GM23338 (cell line): ENCODE measurements at regions not wholly inside any gene's neighbourhood (a gene's known extent, or its start where the extent isn't known, plus 50 kb on each side); places are given as distances from the start of the nearest gene placed in this dataset.

Source experiments
- ATAC-seq: fragments of 200-7000 bp; cut with Tn5 transposase; 3 replicates; pipeline ENCODE4 v1.9.1; 2020
- DNase-seq: peaks from one replicate; pipeline ENCODE4 v3.0.0-alpha.2; 2015; ENCODE audit warnings: low spot score
- H2AFZ ChIP-seq: fragments of 200-600 bp; sonication (generic); 2 replicates; pipeline ENCODE4 v1.8.0; 2016; ENCODE audit warnings: antibody characterized with exemption, mild to moderate bottlenecking, moderate library complexity
- H3F3A ChIP-seq: fragments of 200-600 bp; sonication (generic); replicated peaks from 2 replicates; pipeline ENCODE4 v1.8.0; 2017; ENCODE audit warnings: antibody characterized with exemption, mixed run types, low read depth
- H3K27ac ChIP-seq: fragments of 200-600 bp; sonication (generic); 2 replicates; pipeline ENCODE4 v1.6.1; 2016; ENCODE audit warnings: low read depth
- H3K27me3 ChIP-seq: fragments of 200-600 bp; sonication (generic); 2 replicates; pipeline ENCODE4 v1.8.0; 2016; ENCODE audit warnings: mild to moderate bottlenecking, mixed run types, moderate library complexity; ENCODE audit not compliant: insufficient read depth
- H3K36me3 ChIP-seq: fragments of 200-600 bp; sonication (generic); 2 replicates; pipeline ENCODE4 v1.8.0; 2016; ENCODE audit warnings: mild to moderate bottlenecking; ENCODE audit not compliant: insufficient read depth
- H3K4me1 ChIP-seq: fragments of 200-600 bp; sonication (generic); 2 replicates; pipeline ENCODE4 v1.8.0; 2016; ENCODE audit warnings: mild to moderate bottlenecking, moderate library complexity; ENCODE audit not compliant: insufficient read depth
- H3K4me2 ChIP-seq: fragments of 200-600 bp; sonication (generic); 2 replicates; pipeline ENCODE4 v1.7.1; 2017; ENCODE audit warnings: mixed run types
- H3K4me3 ChIP-seq: fragments of 200-600 bp; sonication (generic); 2 replicates; pipeline ENCODE4 v1.6.1; 2016; ENCODE audit warnings: mixed run types
- H3K79me2 ChIP-seq: fragments of 200-600 bp; sonication (generic); replicated peaks from 2 replicates; pipeline ENCODE4 v1.8.0; 2017; ENCODE audit warnings: mild to moderate bottlenecking; ENCODE audit not compliant: insufficient read depth
- H3K9me2 ChIP-seq: fragments of 200-600 bp; sonication (generic); 2 replicates; pipeline ENCODE4 v1.8.0; 2017; ENCODE audit not compliant: insufficient read depth
- H4K20me1 ChIP-seq: fragments of 200-600 bp; sonication (generic); replicated peaks from 2 replicates; pipeline ENCODE4 v1.8.0; 2017; ENCODE audit warnings: mild to moderate bottlenecking; ENCODE audit not compliant: insufficient read depth
- H3K27ac Mint-ChIP-seq: 2 replicates; pipeline ENCODE4 v1.8.0; 2020; ENCODE audit warnings: inconsistent platforms, mild to moderate bottlenecking, moderate library complexity, mixed read lengths
- H3K27me3 Mint-ChIP-seq: 3 replicates; pipeline ENCODE4 v1.8.0; 2022; ENCODE audit warnings: low read depth, mild to moderate bottlenecking, moderate library complexity, mixed read lengths, inconsistent platforms; ENCODE audit not compliant: insufficient read depth, poor library complexity
- H3K36me3 Mint-ChIP-seq: 3 replicates; pipeline ENCODE4 v1.8.0; 2021; ENCODE audit warnings: low read depth, mild to moderate bottlenecking, inconsistent platforms, moderate library complexity, mixed read lengths
- H3K4me1 Mint-ChIP-seq: 3 replicates; pipeline ENCODE4 v1.8.0; 2020; ENCODE audit warnings: mild to moderate bottlenecking, inconsistent platforms, mixed read lengths
- H3K4me3 Mint-ChIP-seq: 3 replicates; pipeline ENCODE4 v1.8.0; 2021; ENCODE audit warnings: moderate library complexity, mild to moderate bottlenecking, inconsistent platforms, mixed read lengths
- H3K9me3 Mint-ChIP-seq: 3 replicates; pipeline ENCODE4 v1.8.0; 2020; ENCODE audit warnings: moderate library complexity, mild to moderate bottlenecking, inconsistent platforms, mixed read lengths
- CREB1 ChIP-seq: fragments of 250-450 bp; sonication (Bioruptor Pico); IDR thresholded peaks from 2 replicates; pipeline ENCODE4 v1.5.0; 2020; ENCODE audit warnings: low read depth, mild to moderate bottlenecking, moderate library complexity
- CTCF ChIP-seq, 2 experiments: fragments of 200-600 bp in 1 of 2; sonication (generic) in 1 of 2; conservative IDR thresholded peaks; 2 replicates each; pipeline versions ENCODE4 v1.5.1 to v1.6.1; 2016 to 2017; ENCODE audit warnings: antibody characterized with exemption in 2 of 2, low read depth in 2 of 2, mild to moderate bottlenecking in 2 of 2, moderate library complexity in 1 of 2
- ETS1 ChIP-seq: IDR thresholded peaks from 2 replicates; pipeline ENCODE4 v1.6.1; 2016; ENCODE audit warnings: antibody characterized with exemption
- EZH2 ChIP-seq: fragments of 200-600 bp; sonication (generic); IDR thresholded peaks from one replicate; pipeline ENCODE4 v1.8.0; 2017; ENCODE audit warnings: antibody characterized with exemption, mild to moderate bottlenecking, low read depth; ENCODE audit not compliant: unreplicated experiment
- JUNB ChIP-seq: IDR thresholded peaks from one replicate; pipeline ENCODE4 v1.6.1; 2016; ENCODE audit warnings: antibody characterized with exemption; ENCODE audit not compliant: unreplicated experiment
- NANOG ChIP-seq: IDR thresholded peaks from 2 replicates; pipeline ENCODE4 v1.6.1; 2016; ENCODE audit warnings: antibody characterized with exemption, borderline replicate concordance
- POLR2AphosphoS5 ChIP-seq: IDR thresholded peaks from 2 replicates; pipeline ENCODE4 v1.6.1; 2016; ENCODE audit warnings: antibody characterized with exemption, low read depth
- REST ChIP-seq: IDR thresholded peaks from one replicate; pipeline ENCODE4 v1.6.1; 2018; ENCODE audit warnings: antibody characterized with exemption; ENCODE audit not compliant: unreplicated experiment
- STAT1 ChIP-seq: IDR thresholded peaks from one replicate; pipeline ENCODE4 v1.6.1; 2016; ENCODE audit warnings: antibody characterized with exemption; ENCODE audit not compliant: unreplicated experiment
- ZNF114 ChIP-seq: fragments of 250-450 bp; sonication (Bioruptor Pico); IDR thresholded peaks from 2 replicates; pipeline ENCODE4 v1.5.0; 2020; ENCODE audit warnings: mild to moderate bottlenecking, moderate library complexity
- ZNF331 ChIP-seq: fragments of 250-450 bp; sonication (Bioruptor Pico); IDR thresholded peaks from 2 replicates; pipeline ENCODE4 v1.5.0; 2020; ENCODE audit warnings: low read depth, mild to moderate bottlenecking, moderate library complexity
- ZNF462 ChIP-seq: fragments of 250-450 bp; sonication (Bioruptor Pico); IDR thresholded peaks from 2 replicates; pipeline ENCODE4 v1.5.0; 2020; ENCODE audit warnings: mild to moderate bottlenecking, moderate library complexity

- H3K9me2 ChIP-seq, result no peaks in the 10 kb centered on the region
- no peaks in the 10 kb centered on the region for H3K27me3 ChIP-seq
- no peak overlapping the region for H3K4me2 ChIP-seq
- peaks cover 10% of the 10 kb centered on the region; the same call in 1 of the 2 replicates for H3K4me1 ChIP-seq
- H4K20me1 ChIP-seq, result no peaks in the 10 kb centered on the region
- no peak for TF ChIP-seq EZH2
- no peak for TF ChIP-seq NANOG
- TF ChIP-seq REST, result no peak
- no peak for TF ChIP-seq ETS1
- no peak for TF ChIP-seq STAT1
- no peak for TF ChIP-seq POLR2AphosphoS5
- no peak for TF ChIP-seq ZNF114
- TF ChIP-seq ZNF331 (CRISPR knock-in tag), result no peak
- no peak for TF ChIP-seq JUNB
- TF ChIP-seq CREB1 (CRISPR knock-in tag), result no peak
- no peak for TF ChIP-seq ZNF462
- TF ChIP-seq CTCF (conservative IDR thresholded peaks at IDR 0.05; ENCODE audit: low read depth in 2 of 2), result no peak
- no peak overlapping the region for H3K27ac ChIP-seq
- H3K27ac Mint-ChIP-seq, result no peak overlapping the region
- no peaks in the 10 kb centered on the region for H3F3A ChIP-seq
- H3K79me2 ChIP-seq, result no peaks in the 10 kb centered on the region
- H3K9me3 Mint-ChIP-seq, result no peaks in the 10 kb centered on the region
- ATAC-seq, result no peak
- no peaks in the 10 kb centered on the region for H3K27me3 Mint-ChIP-seq
- no peaks in the 10 kb centered on the region for H3K36me3 ChIP-seq
- H3K4me1 Mint-ChIP-seq, result peaks cover 6% of the 10 kb centered on the region; the same call in 2 of the 3 replicates
- H3K4me3 ChIP-seq, result no peak overlapping the region
- DNase-seq, result no peak
- H2AFZ ChIP-seq, result no peak overlapping the region
- H3K4me3 Mint-ChIP-seq, result no peak overlapping the region
- H3K36me3 Mint-ChIP-seq, result no peaks in the 10 kb centered on the region
Measured at GRCh38 chr3:152095472-152095871, 173.3 kb upstream of the MBNL1 start.
